CD4-positive, alpha-beta T cell (primary cell): ENCODE measurements at regions not wholly inside any gene's neighbourhood (a gene's known extent, or its start where the extent isn't known, plus 50 kb on each side); places are given as distances from the start of the nearest gene placed in this dataset.

Experiments used
- ATAC-seq: fragments of 200-7000 bp; cut with Tn5 transposase; one replicate; pipeline ENCODE4 v1.10.0; 2022; ENCODE audit warnings: mild to moderate bottlenecking; ENCODE audit not compliant: poor library complexity
- CTCF ChIA-PET: fragments of 350-600 bp; sonication (Branson Sonifier 250); formaldehyde crosslinking; loops from one replicate; lab custom pipeline; 2021; ENCODE audit warnings: antibody characterized with exemption, inconsistent platforms; lab: Charles Lee
- POLR2A ChIA-PET: fragments of 350-600 bp; sonication (Branson Sonifier 250); formaldehyde crosslinking; loops from one replicate; lab custom pipeline; 2021; ENCODE audit warnings: antibody characterized with exemption, inconsistent platforms; lab: Charles Lee
- DNase-seq, 14 experiments: peaks; one replicate each; pipeline ENCODE4 v3.0.0-alpha.2; 2013 to 2020; ENCODE audit warnings: mixed read lengths in 2 of 14
- H3K27ac ChIP-seq, 2 donors: one replicate each; pipeline versions ENCODE4 v1.5.1 to v1.7.0; 2013; ENCODE audit warnings: low read length in 2 of 2, low read depth in 1 of 2, mild to moderate bottlenecking in 1 of 2
- H3K27me3 ChIP-seq, 2 experiments: 1 replicate in 1 of 2; 2 replicates in 1 of 2; pipeline versions ENCODE4 v1.6.1 to v1.7.0; 2013; ENCODE audit warnings: low read length in 2 of 2, control low read depth in 1 of 2, mild to moderate bottlenecking in 1 of 2, moderate library complexity in 1 of 2; ENCODE audit not compliant: insufficient read depth in 2 of 2, control insufficient read depth in 1 of 2
- H3K36me3 ChIP-seq: one replicate; pipeline ENCODE4 v1.6.1; 2013; ENCODE audit warnings: low read length, control low read depth; ENCODE audit not compliant: insufficient read depth
- H3K4me1 ChIP-seq: one replicate; pipeline ENCODE4 v1.6.1; 2013; ENCODE audit warnings: low read length, control low read depth; ENCODE audit not compliant: insufficient read depth
- H3K4me3 ChIP-seq: one replicate; pipeline ENCODE4 v1.5.1; 2013; ENCODE audit warnings: mild to moderate bottlenecking, low read length, moderate library complexity
- H3K9me3 ChIP-seq, 2 experiments: 1 replicate in 1 of 2; 2 replicates in 1 of 2; pipeline versions ENCODE4 v1.6.1 to v1.7.0; 2013; ENCODE audit warnings: low read length in 2 of 2, mild to moderate bottlenecking in 2 of 2, control low read depth in 1 of 2, moderate library complexity in 1 of 2; ENCODE audit not compliant: control insufficient read depth in 1 of 2, insufficient read depth in 1 of 2
- H3K27ac Mint-ChIP-seq: one replicate; pipeline ENCODE4 v1.8.0; 2020; ENCODE audit warnings: mixed read lengths
- H3K27me3 Mint-ChIP-seq: one replicate; pipeline ENCODE4 v1.8.0; 2021; ENCODE audit warnings: mixed read lengths
- H3K36me3 Mint-ChIP-seq: one replicate; pipeline ENCODE4 v1.8.0; 2021; ENCODE audit warnings: low read depth, mixed read lengths
- H3K4me1 Mint-ChIP-seq: one replicate; pipeline ENCODE4 v1.8.0; 2021; ENCODE audit warnings: low read depth, mixed read lengths
- H3K4me3 Mint-ChIP-seq: one replicate; pipeline ENCODE4 v1.8.0; 2020; ENCODE audit warnings: mild to moderate bottlenecking, mixed read lengths
- H3K9me3 Mint-ChIP-seq: one replicate; pipeline ENCODE4 v1.8.0; 2020; ENCODE audit warnings: mixed read lengths
- intact Hi-C, 2 experiments: fragments of 100-400 bp; cut with DNase I in 1 of 2; cut with micrococcal nuclease in 1 of 2; formaldehyde crosslinking; loops; one replicate each; pipeline versions ENCODE4 v1.15.1 to v1.9.0; 2023 to 2025; cut with DNase I, micrococcal nuclease
- TF ChIP-seq, protein P1 (sequence below): fragments of 200-600 bp; IDR thresholded peaks from one replicate; pipeline ENCODE4 v1.8.0; 2022; ENCODE audit warnings: antibody characterized with exemption, mild to moderate bottlenecking

GRCh38 chr2:102886216-102886893 lies 124.5 kb downstream of the TMEM182 start:
- H3K4me3 Mint-ChIP-seq = no peak overlapping the region
- TF ChIP-seq, protein P1, sequence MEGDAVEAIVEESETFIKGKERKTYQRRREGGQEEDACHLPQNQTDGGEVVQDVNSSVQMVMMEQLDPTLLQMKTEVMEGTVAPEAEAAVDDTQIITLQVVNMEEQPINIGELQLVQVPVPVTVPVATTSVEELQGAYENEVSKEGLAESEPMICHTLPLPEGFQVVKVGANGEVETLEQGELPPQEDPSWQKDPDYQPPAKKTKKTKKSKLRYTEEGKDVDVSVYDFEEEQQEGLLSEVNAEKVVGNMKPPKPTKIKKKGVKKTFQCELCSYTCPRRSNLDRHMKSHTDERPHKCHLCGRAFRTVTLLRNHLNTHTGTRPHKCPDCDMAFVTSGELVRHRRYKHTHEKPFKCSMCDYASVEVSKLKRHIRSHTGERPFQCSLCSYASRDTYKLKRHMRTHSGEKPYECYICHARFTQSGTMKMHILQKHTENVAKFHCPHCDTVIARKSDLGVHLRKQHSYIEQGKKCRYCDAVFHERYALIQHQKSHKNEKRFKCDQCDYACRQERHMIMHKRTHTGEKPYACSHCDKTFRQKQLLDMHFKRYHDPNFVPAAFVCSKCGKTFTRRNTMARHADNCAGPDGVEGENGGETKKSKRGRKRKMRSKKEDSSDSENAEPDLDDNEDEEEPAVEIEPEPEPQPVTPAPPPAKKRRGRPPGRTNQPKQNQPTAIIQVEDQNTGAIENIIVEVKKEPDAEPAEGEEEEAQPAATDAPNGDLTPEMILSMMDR = no peak
- no peaks in the 10 kb centered on the region for H3K9me3 Mint-ChIP-seq
- ChIA-PET CTCF (no interaction called here), POLR2A (no interaction called here)
- Histone ChIP-seq H3K9me3 (no peaks in the 10 kb centered on the region), H3K27me3 (no peaks in the 10 kb centered on the region), H3K4me1 (no peaks in the 10 kb centered on the region), H3K36me3 (no peaks in the 10 kb centered on the region), H3K27ac (no peak overlapping the region), H3K4me3 (no peak overlapping the region)
- no peaks in the 10 kb centered on the region for H3K4me1 Mint-ChIP-seq
- no peak for DNase-seq
- H3K27me3 Mint-ChIP-seq = no peaks in the 10 kb centered on the region
- H3K27ac Mint-ChIP-seq = no peak overlapping the region
- no peak for ATAC-seq
- intact Hi-C loops = no loop called here
- H3K36me3 Mint-ChIP-seq = no peaks in the 10 kb centered on the region

DNA sequence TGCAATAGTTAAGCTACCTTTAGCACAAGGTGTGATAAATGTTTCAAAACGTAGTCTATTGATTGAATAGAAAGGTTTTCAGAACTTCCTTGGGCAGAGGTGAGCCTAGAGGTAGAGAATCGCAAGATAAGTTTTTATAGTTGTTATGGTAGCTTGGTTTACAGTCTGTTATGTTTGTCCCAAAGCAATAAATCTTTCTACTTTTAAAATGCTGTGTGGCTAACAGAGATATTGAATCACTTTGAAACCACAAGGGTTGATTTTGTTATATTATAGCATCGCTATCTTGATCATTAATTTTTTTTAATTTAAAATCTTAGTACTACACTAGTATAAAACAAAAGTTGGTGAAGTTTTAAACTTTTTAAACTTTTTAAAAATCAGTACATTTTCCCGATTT lies 126.7 kb downstream of the TMEM182 start:
- no peaks in the 10 kb centered on the region for H3K9me3 ChIP-seq
- CTCF ChIA-PET = no interaction called here
- ATAC-seq (no peak), DNase-seq (no peak)
- no peaks in the 10 kb centered on the region for H3K4me1 ChIP-seq
- no peak overlapping the region for H3K27ac Mint-ChIP-seq
- H3K27ac ChIP-seq = no peak overlapping the region
- H3K36me3 Mint-ChIP-seq = no peaks in the 10 kb centered on the region
- H3K27me3 Mint-ChIP-seq = no peaks in the 10 kb centered on the region
- H3K27me3 ChIP-seq = no peaks in the 10 kb centered on the region
- H3K4me3 ChIP-seq = no peak overlapping the region
- TF ChIP-seq, protein P1 = no peak
- intact Hi-C loops = no loop called here
- no peak overlapping the region for H3K4me3 Mint-ChIP-seq
- H3K36me3 ChIP-seq = no peaks in the 10 kb centered on the region
- POLR2A ChIA-PET = no interaction called here
- no peaks in the 10 kb centered on the region for H3K4me1 Mint-ChIP-seq
- H3K9me3 Mint-ChIP-seq = no peaks in the 10 kb centered on the region

- H3K27ac Mint-ChIP-seq = no peak overlapping the region
- ChIA-PET CTCF (no interaction called here), POLR2A (no interaction called here)
- H3K4me3 Mint-ChIP-seq = no peak overlapping the region
- TF ChIP-seq, protein P1 = no peak
- no peaks in the 10 kb centered on the region for H3K9me3 Mint-ChIP-seq
- Histone ChIP-seq H3K27ac (no peak overlapping the region), H3K36me3 (no peaks in the 10 kb centered on the region), H3K4me1 (no peaks in the 10 kb centered on the region), H3K9me3 (no peaks in the 10 kb centered on the region), H3K4me3 (no peak overlapping the region), H3K27me3 (no peaks in the 10 kb centered on the region)
- ATAC-seq = no peak
- no peaks in the 10 kb centered on the region for H3K4me1 Mint-ChIP-seq
- intact Hi-C loops = no loop called here
- DNase-seq = no peak
- no peaks in the 10 kb centered on the region for H3K36me3 Mint-ChIP-seq
- H3K27me3 Mint-ChIP-seq = no peaks in the 10 kb centered on the region
Observed at GRCh38 chr2:102891296-102891695, 129.5 kb downstream of the TMEM182 start.
